Tibial artery (tissue), 4 donors: ENCODE measurements at regions not wholly inside any gene's neighbourhood (a gene's known extent, or its start where the extent isn't known, plus 50 kb on each side); places are given as distances from the start of the nearest gene placed in this dataset.
"Not testable (repeated sequence)": the region's sequence is repeated elsewhere in the genome, so short reads cannot be mapped to it uniquely, and the experiment has no call there.

Experiments used
- DNase-seq, 2 donors: peaks; one replicate each; pipeline ENCODE4 v3.0.0-alpha.2; 2019
- H3K27ac ChIP-seq, 2 donors: fragments of 200-600 bp; sonication (generic) in 1 of 2; 1 replicate in 1 of 2; 2 replicates in 1 of 2; pipeline ENCODE4 v1.5.1; 2018 to 2019; ENCODE audit warnings: mild to moderate bottlenecking in 1 of 2
- H3K27me3 ChIP-seq, 2 donors: fragments of 200-600 bp; sonication (generic) in 1 of 2; one replicate each; pipeline versions ENCODE4 v1.5.1 to v1.6.0; 2016 to 2019
- H3K36me3 ChIP-seq, 3 donors: fragments of 200-600 bp; sonication (generic) in 2 of 3; one replicate each; pipeline ENCODE4 v1.5.1; 2016 to 2019; ENCODE audit warnings: mild to moderate bottlenecking in 2 of 3
- H3K4me1 ChIP-seq, 4 donors: fragments of 200-600 bp; sonication (generic) in 2 of 4; 1 replicate in 3 of 4; 2 replicates in 1 of 4; pipeline ENCODE4 v1.5.1; 2016 to 2019
- H3K4me3 ChIP-seq, 2 donors: fragments of 200-600 bp; sonication (generic) in 1 of 2; 1 replicate in 1 of 2; 2 replicates in 1 of 2; pipeline ENCODE4 v1.5.1; 2018 to 2019; ENCODE audit warnings: mild to moderate bottlenecking in 2 of 2
- H3K9me3 ChIP-seq, 3 donors: fragments of 200-600 bp; sonication (generic) in 1 of 3; one replicate each; pipeline ENCODE4 v1.5.1; 2016 to 2019
- CTCF ChIP-seq, 2 experiments: fragments of 200-600 bp in 1 of 2; fragments of 450-650 bp in 1 of 2; IDR thresholded peaks; one replicate each; pipeline ENCODE4 v1.5.1; 2017 to 2019; ENCODE audit warnings: antibody characterized with exemption in 2 of 2, mild to moderate bottlenecking in 1 of 2, moderate library complexity in 1 of 2
- intact Hi-C: fragments of 100-400 bp; cut with DNase I; formaldehyde crosslinking; loops from one replicate; pipeline ENCODE4 v1.15.0; 2023; ENCODE audit warnings: low total_unique reads

GRCh38 chr10:56104923-56105322 is 256.1 kb downstream of the ZWINT start:
- no peaks in the 10 kb centered on the region for H3K9me3 ChIP-seq
- no peak overlapping the region for H3K27ac ChIP-seq
- H3K36me3 ChIP-seq: no peaks in the 10 kb centered on the region
- no peak for TF ChIP-seq CTCF (IDR thresholded peaks at IDR 0.05)
- H3K4me1 ChIP-seq: no peaks in the 10 kb centered on the region
- no peaks in the 10 kb centered on the region for H3K27me3 ChIP-seq
- intact Hi-C loops: no loop called here
- H3K4me3 ChIP-seq: no peak overlapping the region
- DNase-seq: no peak

DNA sequence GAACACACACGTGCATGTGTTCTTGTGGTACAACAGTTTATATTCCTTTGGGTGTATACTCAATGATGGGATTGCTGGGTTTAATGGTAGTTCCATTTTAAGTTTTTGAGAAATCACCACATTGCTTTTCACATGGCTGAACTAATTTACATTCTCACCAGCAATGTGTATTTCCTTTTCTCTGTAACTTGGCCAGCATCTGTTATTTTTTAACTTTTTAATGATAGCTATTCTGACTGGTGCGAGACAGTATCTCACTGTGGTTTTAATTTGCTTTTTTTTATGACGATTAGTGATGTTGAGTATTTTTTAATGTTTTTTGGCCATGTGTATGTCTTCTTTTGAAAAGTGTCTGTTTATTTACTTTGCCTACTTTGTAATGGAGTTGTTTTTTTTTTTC is 256.6 kb downstream of the ZWINT start:
- TF ChIP-seq CTCF (IDR thresholded peaks at IDR 0.05): no peak
- Histone ChIP-seq H3K27ac (no peak overlapping the region), H3K4me3 (no peak overlapping the region), H3K36me3 (no peaks in the 10 kb centered on the region), H3K4me1 (no peaks in the 10 kb centered on the region), H3K27me3 (no peaks in the 10 kb centered on the region), H3K9me3 (no peaks in the 10 kb centered on the region)
- intact Hi-C loops: no loop called here
- DNase-seq: no peak

DNA sequence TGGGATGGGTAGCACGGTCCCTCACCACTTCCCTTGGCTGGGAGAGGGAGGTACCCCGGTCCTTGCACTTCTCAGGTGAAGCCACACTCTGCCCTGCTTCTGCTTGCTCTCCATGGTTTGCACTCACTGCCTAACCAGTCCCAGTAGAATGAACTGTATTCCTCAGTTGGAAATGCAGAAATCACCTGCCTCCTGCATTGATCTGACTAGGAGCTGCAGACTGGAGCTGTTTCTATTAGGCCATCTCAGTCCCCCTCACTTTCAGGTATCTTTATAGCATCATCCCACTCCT is 264.9 kb downstream of the ZWINT start:
- intact Hi-C loops: no loop called here

GRCh38 chr10:56095506-56096225 is 265.4 kb downstream of the ZWINT start:
- intact Hi-C loops: no loop called here
- H3K27me3 ChIP-seq: no peaks in the 10 kb centered on the region
- H3K4me3 ChIP-seq: no peak overlapping the region
- no peak for DNase-seq
- no peaks in the 10 kb centered on the region for H3K36me3 ChIP-seq
- H3K4me1 ChIP-seq: no peaks in the 10 kb centered on the region
- no peak for TF ChIP-seq CTCF (IDR thresholded peaks at IDR 0.05)
- H3K27ac ChIP-seq: no peak overlapping the region
- H3K9me3 ChIP-seq: peaks cover 0 to 9% (median 0%) of the 10 kb centered on the region in 3 donors

More for the DNA sequence above, 264.9 kb downstream of the ZWINT start:
- Histone ChIP-seq H3K27me3 (no peaks in the 10 kb centered on the region), H3K9me3 (peaks cover 0 to 7% (median 0%) of the 10 kb centered on the region in 3 donors), H3K4me3 (no peak overlapping the region), H3K4me1 (no peaks in the 10 kb centered on the region), H3K36me3 (no peaks in the 10 kb centered on the region), H3K27ac (no peak overlapping the region)
- TF ChIP-seq CTCF (IDR thresholded peaks at IDR 0.05): no peak
- no peak for DNase-seq

- DNase-seq, H3K27ac ChIP-seq, H3K4me1 ChIP-seq, H3K9me3 ChIP-seq, intact Hi-C loops, H3K27me3 ChIP-seq, H3K36me3 ChIP-seq, H3K4me3 ChIP-seq: not testable (repeated sequence)
Observed at GRCh38 chr10:56093645-56094044, 267.4 kb downstream of the ZWINT start.

DNA sequence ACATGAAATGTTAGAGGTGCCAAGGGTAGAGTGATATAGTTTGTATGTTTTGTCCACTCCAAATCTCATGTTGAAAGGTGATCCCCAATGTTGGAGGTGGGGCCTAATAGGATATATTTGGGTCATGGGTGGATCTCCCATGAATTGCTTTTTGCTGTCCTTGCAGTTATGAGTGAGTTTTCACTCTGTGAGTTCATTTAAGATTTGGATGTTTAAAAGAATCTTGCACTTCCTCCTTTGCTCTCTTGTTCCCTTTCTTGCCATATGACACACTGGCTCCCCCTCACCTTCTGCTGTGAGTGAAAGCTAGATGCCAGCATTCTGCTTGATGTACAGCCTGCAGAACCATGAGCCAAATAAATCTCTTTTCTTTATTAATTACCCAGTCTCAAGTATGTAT is 269.2 kb downstream of the ZWINT start:
- no peaks in the 10 kb centered on the region for H3K4me1 ChIP-seq
- H3K27me3 ChIP-seq: no peaks in the 10 kb centered on the region
- no peak for TF ChIP-seq CTCF (IDR thresholded peaks at IDR 0.05)
- peaks cover 0 to 9% (median 0%) of the 10 kb centered on the region in 3 donors for H3K9me3 ChIP-seq
- H3K27ac ChIP-seq: no peak overlapping the region
- intact Hi-C loops: no loop called here
- H3K4me3 ChIP-seq: no peak overlapping the region
- no peaks in the 10 kb centered on the region for H3K36me3 ChIP-seq
- no peak for DNase-seq
